MM.1S (cell line): ENCODE measurements at regions not wholly inside any gene's neighbourhood (a gene's known extent, or its start where the extent isn't known, plus 50 kb on each side); places are given as distances from the start of the nearest gene placed in this dataset.

Experiments used
- CTCF ChIP-seq: fragments of 300-600 bp; sonication (generic); IDR thresholded peaks from 2 replicates; pipeline ENCODE4 v1.5.1; 2016; ENCODE audit warnings: antibody characterized with exemption, low read length, mixed read lengths
- EZH2 ChIP-seq: fragments of 300-600 bp; sonication (generic); optimal IDR thresholded peaks from 2 replicates; pipeline ENCODE3; 2017; ENCODE audit warnings: low read depth, mild to moderate bottlenecking, antibody characterized with exemption, low read length, mixed read lengths
- EZH2phosphoT487 ChIP-seq: fragments of 300-600 bp; sonication (generic); IDR thresholded peaks from 2 replicates; pipeline ENCODE4 v1.6.1; 2018; ENCODE audit warnings: antibody characterized with exemption, low read length

GRCh38 chr3:191740712-191741111, 279.7 kb downstream of the PYDC2 start:
- no peak for TF ChIP-seq CTCF
- no peak for TF ChIP-seq EZH2
- no peak for TF ChIP-seq EZH2phosphoT487
